AG09319 (cell line): ENCODE measurements at regions not wholly inside any gene's neighbourhood (a gene's known extent, or its start where the extent isn't known, plus 50 kb on each side); places are given as distances from the start of the nearest gene placed in this dataset.

Experiments
- DNase-seq: peaks from one replicate; pipeline ENCODE4 v3.0.0-alpha.2; 2010; ENCODE audit warnings: low read depth; ENCODE audit errors: extremely low read depth
- TF ChIP-seq, protein P1 (sequence below): IDR thresholded peaks from 2 replicates; pipeline ENCODE4 v1.5.1; 2011; ENCODE audit warnings: low read depth, mild to moderate bottlenecking, inconsistent platforms, low read length, moderate library complexity

DNA sequence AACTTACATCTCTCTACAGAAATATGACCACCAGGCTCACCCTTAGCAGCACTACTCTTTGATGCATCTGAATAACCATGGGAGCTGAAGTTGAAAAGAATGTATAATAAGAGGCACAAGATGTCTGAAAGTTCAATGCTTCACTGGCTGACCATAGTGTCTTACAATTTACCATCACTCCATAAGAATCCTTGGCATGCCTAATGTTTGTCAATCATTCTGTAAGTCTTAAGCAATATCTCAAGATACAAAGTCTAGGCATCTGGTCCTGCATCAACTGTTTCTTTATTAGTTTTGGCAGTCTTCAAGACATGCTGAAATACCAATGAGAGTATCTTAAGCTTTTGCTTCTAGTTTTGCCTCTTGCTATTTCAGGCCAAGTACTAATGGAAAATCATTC lies 755.5 kb downstream of the STIM2 start:
- TF ChIP-seq, protein P1, sequence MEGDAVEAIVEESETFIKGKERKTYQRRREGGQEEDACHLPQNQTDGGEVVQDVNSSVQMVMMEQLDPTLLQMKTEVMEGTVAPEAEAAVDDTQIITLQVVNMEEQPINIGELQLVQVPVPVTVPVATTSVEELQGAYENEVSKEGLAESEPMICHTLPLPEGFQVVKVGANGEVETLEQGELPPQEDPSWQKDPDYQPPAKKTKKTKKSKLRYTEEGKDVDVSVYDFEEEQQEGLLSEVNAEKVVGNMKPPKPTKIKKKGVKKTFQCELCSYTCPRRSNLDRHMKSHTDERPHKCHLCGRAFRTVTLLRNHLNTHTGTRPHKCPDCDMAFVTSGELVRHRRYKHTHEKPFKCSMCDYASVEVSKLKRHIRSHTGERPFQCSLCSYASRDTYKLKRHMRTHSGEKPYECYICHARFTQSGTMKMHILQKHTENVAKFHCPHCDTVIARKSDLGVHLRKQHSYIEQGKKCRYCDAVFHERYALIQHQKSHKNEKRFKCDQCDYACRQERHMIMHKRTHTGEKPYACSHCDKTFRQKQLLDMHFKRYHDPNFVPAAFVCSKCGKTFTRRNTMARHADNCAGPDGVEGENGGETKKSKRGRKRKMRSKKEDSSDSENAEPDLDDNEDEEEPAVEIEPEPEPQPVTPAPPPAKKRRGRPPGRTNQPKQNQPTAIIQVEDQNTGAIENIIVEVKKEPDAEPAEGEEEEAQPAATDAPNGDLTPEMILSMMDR: no peak
- DNase-seq: no peak

DNA sequence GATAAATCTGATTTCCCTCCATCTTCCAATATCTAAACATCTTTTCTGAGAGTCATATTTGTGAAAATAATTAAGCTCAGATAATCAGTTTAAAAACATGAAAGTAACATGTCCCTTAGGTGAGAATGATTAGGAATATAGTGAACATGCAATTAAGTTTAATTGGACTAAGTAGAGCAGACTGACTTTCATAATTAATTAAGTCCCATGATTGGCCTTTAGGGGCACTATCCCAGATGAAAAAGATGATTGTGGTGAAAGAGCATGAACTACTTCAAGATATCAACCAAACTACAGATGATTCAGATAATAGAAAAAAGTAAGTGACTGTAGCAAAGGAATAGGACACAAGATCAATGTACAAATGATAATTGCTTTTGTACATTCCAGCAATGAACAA lies 758.8 kb downstream of the STIM2 start:
- DNase-seq: no peak
- TF ChIP-seq, protein P1: no peak

DNA sequence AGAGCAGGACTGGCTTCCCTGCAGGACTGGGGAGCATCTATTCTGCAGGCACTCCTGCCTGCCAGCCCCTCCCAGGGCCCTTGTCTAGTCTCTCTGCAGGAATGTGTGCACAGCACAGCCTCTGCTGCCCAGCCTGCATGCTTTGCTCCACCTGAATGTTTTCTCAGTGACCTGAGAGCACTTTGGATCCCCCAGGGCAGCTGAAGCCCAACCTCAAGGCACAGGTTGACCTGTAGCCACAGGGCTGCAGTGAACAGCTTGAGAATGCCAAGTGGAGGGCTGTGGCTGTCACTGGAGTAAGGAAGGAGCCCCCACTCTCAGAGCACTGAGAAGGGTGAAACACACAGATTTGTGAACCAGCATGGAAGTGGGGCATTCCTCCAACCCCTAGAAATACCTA lies 760.2 kb downstream of the STIM2 start:
- TF ChIP-seq, protein P1: no peak
- no peak for DNase-seq

DNA sequence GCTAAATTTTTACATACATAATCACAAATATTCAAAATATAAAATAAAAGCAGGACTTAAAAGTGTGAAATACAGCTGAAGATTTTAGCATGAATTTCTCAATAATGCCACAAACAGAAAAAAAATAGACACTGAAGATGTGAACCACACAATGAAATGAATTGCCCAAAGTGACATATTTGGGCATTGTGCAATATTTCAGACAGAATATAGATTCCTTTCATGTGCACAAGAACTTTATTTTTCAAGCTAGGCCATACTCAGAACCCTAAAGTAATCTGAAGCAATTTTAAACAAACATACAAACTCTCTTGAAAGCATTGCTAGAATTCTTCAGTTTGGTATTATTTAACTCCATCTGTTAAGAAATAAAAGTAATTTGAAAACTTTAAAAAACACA lies 764.1 kb downstream of the STIM2 start:
- no peak for DNase-seq
- TF ChIP-seq, protein P1: no peak

DNA sequence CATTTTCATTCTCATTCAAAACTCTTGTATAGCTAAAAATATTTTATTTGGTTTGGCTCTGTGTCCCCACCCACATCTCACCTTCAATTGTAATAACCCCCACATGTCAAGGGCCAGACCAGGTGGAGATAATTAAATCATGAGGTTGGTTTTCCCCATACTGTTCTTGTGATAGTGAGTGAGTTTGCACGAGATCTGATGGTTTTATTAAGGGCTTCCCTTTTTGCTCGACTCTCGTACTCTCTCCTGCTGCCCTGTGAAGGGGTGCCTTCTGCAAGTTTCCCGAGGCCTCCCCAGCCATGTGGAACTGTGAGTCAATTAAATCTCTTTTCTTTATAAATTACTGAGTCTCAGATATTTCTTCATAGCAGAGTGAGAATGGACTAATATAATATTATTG lies 768.0 kb downstream of the STIM2 start:
- TF ChIP-seq, protein P1: no peak
- no peak for DNase-seq

DNA sequence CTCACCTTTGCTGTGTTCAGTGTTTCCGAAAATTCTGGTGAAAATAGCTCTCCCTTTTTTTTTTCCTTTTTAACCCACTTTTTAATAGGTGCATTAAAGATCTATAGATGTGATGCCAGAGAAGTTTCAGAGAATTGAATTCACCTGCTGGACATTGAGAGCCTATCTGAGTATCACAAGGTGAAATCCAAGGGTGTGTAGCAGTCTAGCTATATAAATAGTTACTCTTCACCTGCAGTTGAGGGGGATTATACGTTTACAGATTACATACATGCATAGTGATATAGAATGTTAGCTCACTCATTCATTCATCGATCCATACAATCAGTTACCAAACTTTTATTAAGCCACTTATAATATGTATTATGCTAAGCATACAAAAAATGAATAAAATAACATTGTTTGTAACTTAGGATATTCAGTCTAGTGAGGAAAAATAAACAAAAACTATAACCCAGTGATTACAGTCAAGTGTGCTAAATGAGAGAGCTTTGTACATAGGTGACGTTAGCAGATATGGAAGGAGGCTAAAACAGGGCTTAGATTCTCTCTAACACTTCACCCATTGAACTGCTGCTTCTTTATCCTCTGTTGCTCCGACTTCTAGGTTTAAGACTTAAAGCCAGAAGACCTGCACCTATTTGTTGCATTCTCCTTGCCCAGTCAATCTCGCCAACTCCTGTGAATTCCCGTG lies 769.0 kb downstream of the STIM2 start:
- no peak for DNase-seq
- TF ChIP-seq, protein P1: no peak

DNA sequence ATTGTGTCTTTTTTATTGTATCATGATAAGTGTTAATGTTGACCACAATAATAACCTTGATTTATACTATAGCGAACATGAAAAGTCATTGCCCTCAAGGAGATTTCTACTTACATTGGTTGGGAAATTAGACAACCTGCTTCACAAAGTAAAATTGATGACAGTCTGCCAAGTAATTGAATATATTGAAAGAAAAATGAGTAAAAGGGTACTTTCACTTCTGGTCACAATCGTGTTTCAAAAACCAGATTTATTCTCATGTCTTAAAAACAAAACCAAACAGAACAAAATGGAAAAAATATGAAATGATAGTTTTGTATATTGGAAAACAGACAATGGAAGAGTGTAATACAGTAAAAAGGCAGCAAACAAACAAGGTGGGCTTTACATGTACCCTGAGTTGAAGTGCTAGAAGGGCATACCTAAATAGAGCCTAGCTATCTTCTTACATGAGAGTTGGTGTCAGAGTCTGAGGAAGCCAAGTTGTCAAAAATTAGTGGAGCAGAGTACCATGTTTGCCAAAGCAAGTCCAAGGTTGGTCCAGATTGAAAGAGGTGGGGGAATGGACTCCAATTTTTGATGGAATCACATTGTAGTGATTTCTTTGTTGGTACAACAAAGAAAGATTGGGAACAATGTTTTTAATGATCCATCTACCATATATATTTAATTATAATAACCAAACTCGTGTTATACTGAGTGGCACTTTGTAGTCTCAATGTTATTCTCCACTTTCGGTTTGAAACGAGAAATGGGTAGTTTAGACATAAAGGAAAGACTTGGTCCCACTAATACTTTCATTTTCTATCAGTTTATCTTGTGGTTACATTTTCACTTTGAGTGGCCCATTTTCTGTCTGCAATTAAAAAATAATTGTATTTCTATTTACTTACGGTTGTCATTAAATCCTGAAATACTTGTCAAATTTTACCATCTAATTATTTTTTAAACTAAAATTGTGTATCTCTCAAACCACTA lies 775.6 kb downstream of the STIM2 start:
- DNase-seq: no peak

More for the DNA sequence above, 775.6 kb downstream of the STIM2 start:
- TF ChIP-seq, protein P1: no peak
